ENCODE measurements at regions not wholly inside any gene's neighbourhood (a gene's known extent, or its start where the extent isn't known, plus 50 kb on each side); places are given as distances from the start of the nearest gene placed in this dataset.

- Histone ChIP-seq H3K36me3 (ENCODE audit: control insufficient read depth in 5 of 5, insufficient read depth in 5 of 5, low read length in 5 of 5) (no peaks in the 10 kb centered on the region), H3K9me3 (ENCODE audit: control insufficient read depth in 5 of 5, low read length in 5 of 5) (no peaks in the 10 kb centered on the region), H3K27me3 (ENCODE audit: control insufficient read depth in 5 of 5, insufficient read depth in 4 of 5, low read length in 5 of 5) (no peaks in the 10 kb centered on the region), H3K27ac (ENCODE audit: low read depth, low read length) (no peak overlapping the region), H3K9ac (ENCODE audit: low read length in 5 of 5) (no peak overlapping the region), H3K4me3 (ENCODE audit: low read depth in 1 of 5, low read length in 5 of 5) (no peak overlapping the region), H3K4me1 (ENCODE audit: control insufficient read depth in 5 of 5, insufficient read depth in 5 of 5, low read length in 5 of 5) (peaks cover 0 to 6% (median under 1%) of the 10 kb centered on the region in 5 donors)
Observed at GRCh38 chr6:163646866-163647265, 232.3 kb downstream of the QKI start.

- Histone ChIP-seq H3K4me1 (ENCODE audit: control insufficient read depth in 5 of 5, insufficient read depth in 5 of 5, low read length in 5 of 5) (peaks cover 0 to 1% (median 0%) of the 10 kb centered on the region in 5 donors), H3K9ac (ENCODE audit: low read length in 5 of 5) (no peak overlapping the region), H3K27ac (ENCODE audit: low read depth, low read length) (no peak overlapping the region), H3K36me3 (ENCODE audit: control insufficient read depth in 5 of 5, insufficient read depth in 5 of 5, low read length in 5 of 5) (no peaks in the 10 kb centered on the region), H3K27me3 (ENCODE audit: control insufficient read depth in 5 of 5, insufficient read depth in 4 of 5, low read length in 5 of 5) (no peaks in the 10 kb centered on the region), H3K4me3 (ENCODE audit: low read depth in 1 of 5, low read length in 5 of 5) (no peak overlapping the region), H3K9me3 (ENCODE audit: control insufficient read depth in 5 of 5, low read length in 5 of 5) (no peaks in the 10 kb centered on the region)
Observed at GRCh38 chr6:163646133-163646532, 231.6 kb downstream of the QKI start.

GRCh38 chr6:163645560-163645959 is 231.0 kb downstream of the QKI start:
- Histone ChIP-seq H3K27me3 (ENCODE audit: control insufficient read depth in 5 of 5, insufficient read depth in 4 of 5, low read length in 5 of 5) (no peaks in the 10 kb centered on the region), H3K27ac (ENCODE audit: low read depth, low read length) (no peak overlapping the region), H3K9me3 (ENCODE audit: control insufficient read depth in 5 of 5, low read length in 5 of 5) (no peaks in the 10 kb centered on the region), H3K36me3 (ENCODE audit: control insufficient read depth in 5 of 5, insufficient read depth in 5 of 5, low read length in 5 of 5) (no peaks in the 10 kb centered on the region), H3K4me3 (ENCODE audit: low read depth in 1 of 5, low read length in 5 of 5) (no peak overlapping the region), H3K4me1 (ENCODE audit: control insufficient read depth in 5 of 5, insufficient read depth in 5 of 5, low read length in 5 of 5) (peaks cover 0 to 1% (median 0%) of the 10 kb centered on the region in 5 donors), H3K9ac (ENCODE audit: low read length in 5 of 5) (no peak overlapping the region)

GRCh38 chr6:163643866-163644265 is 229.3 kb downstream of the QKI start:
- H3K4me3 ChIP-seq (ENCODE audit: low read depth in 1 of 5, low read length in 5 of 5) = no peak overlapping the region
- H3K27me3 ChIP-seq (ENCODE audit: control insufficient read depth in 5 of 5, insufficient read depth in 4 of 5, low read length in 5 of 5) = no peaks in the 10 kb centered on the region
- no peaks in the 10 kb centered on the region for H3K36me3 ChIP-seq (ENCODE audit: control insufficient read depth in 5 of 5, insufficient read depth in 5 of 5, low read length in 5 of 5)
- H3K9ac ChIP-seq (ENCODE audit: low read length in 5 of 5) = no peak overlapping the region
- no peak overlapping the region for H3K27ac ChIP-seq (ENCODE audit: low read depth, low read length)
- H3K9me3 ChIP-seq (ENCODE audit: control insufficient read depth in 5 of 5, low read length in 5 of 5) = no peaks in the 10 kb centered on the region
- H3K4me1 ChIP-seq (ENCODE audit: control insufficient read depth in 5 of 5, insufficient read depth in 5 of 5, low read length in 5 of 5) = peaks cover 0 to 1% (median 0%) of the 10 kb centered on the region in 5 donors

GRCh38 chr6:163641706-163642105 is 227.2 kb downstream of the QKI start:
- no peak overlapping the region for H3K27ac ChIP-seq (ENCODE audit: low read depth, low read length)
- no peak overlapping the region for H3K4me3 ChIP-seq (ENCODE audit: low read depth in 1 of 5, low read length in 5 of 5)
- H3K36me3 ChIP-seq (ENCODE audit: control insufficient read depth in 5 of 5, insufficient read depth in 5 of 5, low read length in 5 of 5) = no peaks in the 10 kb centered on the region
- peaks cover 0 to 1% (median 0%) of the 10 kb centered on the region in 5 donors for H3K4me1 ChIP-seq (ENCODE audit: control insufficient read depth in 5 of 5, insufficient read depth in 5 of 5, low read length in 5 of 5)
- H3K9ac ChIP-seq (ENCODE audit: low read length in 5 of 5) = no peak overlapping the region
- no peaks in the 10 kb centered on the region for H3K27me3 ChIP-seq (ENCODE audit: control insufficient read depth in 5 of 5, insufficient read depth in 4 of 5, low read length in 5 of 5)
- H3K9me3 ChIP-seq (ENCODE audit: control insufficient read depth in 5 of 5, low read length in 5 of 5) = no peaks in the 10 kb centered on the region

- Histone ChIP-seq H3K4me3 (ENCODE audit: low read depth in 1 of 5, low read length in 5 of 5) (no peak overlapping the region), H3K27ac (ENCODE audit: low read depth, low read length) (no peak overlapping the region), H3K4me1 (ENCODE audit: control insufficient read depth in 5 of 5, insufficient read depth in 5 of 5, low read length in 5 of 5) (peaks cover 0 to 1% (median 0%) of the 10 kb centered on the region in 5 donors), H3K27me3 (ENCODE audit: control insufficient read depth in 5 of 5, insufficient read depth in 4 of 5, low read length in 5 of 5) (no peaks in the 10 kb centered on the region), H3K9me3 (ENCODE audit: control insufficient read depth in 5 of 5, low read length in 5 of 5) (no peaks in the 10 kb centered on the region), H3K9ac (ENCODE audit: low read length in 5 of 5) (no peak overlapping the region), H3K36me3 (ENCODE audit: control insufficient read depth in 5 of 5, insufficient read depth in 5 of 5, low read length in 5 of 5) (no peaks in the 10 kb centered on the region)
Observed at GRCh38 chr6:163640641-163641040, 226.1 kb downstream of the QKI start.

GRCh38 chr6:163637524-163637923 is 223.0 kb downstream of the QKI start:
- Histone ChIP-seq H3K4me1 (ENCODE audit: control insufficient read depth in 5 of 5, insufficient read depth in 5 of 5, low read length in 5 of 5) (peaks cover 0 to 1% (median 0%) of the 10 kb centered on the region in 5 donors), H3K27me3 (ENCODE audit: control insufficient read depth in 5 of 5, insufficient read depth in 4 of 5, low read length in 5 of 5) (no peaks in the 10 kb centered on the region), H3K36me3 (ENCODE audit: control insufficient read depth in 5 of 5, insufficient read depth in 5 of 5, low read length in 5 of 5) (no peaks in the 10 kb centered on the region), H3K9ac (ENCODE audit: low read length in 5 of 5) (no peak overlapping the region), H3K27ac (ENCODE audit: low read depth, low read length) (no peak overlapping the region), H3K9me3 (ENCODE audit: control insufficient read depth in 5 of 5, low read length in 5 of 5) (peaks cover 0 to 4% (median 3%) of the 10 kb centered on the region in 5 donors), H3K4me3 (ENCODE audit: low read depth in 1 of 5, low read length in 5 of 5) (no peak overlapping the region)

GRCh38 chr6:163635731-163636364 is 221.3 kb downstream of the QKI start:
- H3K36me3 ChIP-seq (ENCODE audit: control insufficient read depth in 5 of 5, insufficient read depth in 5 of 5, low read length in 5 of 5) = no peaks in the 10 kb centered on the region
- H3K9me3 ChIP-seq (ENCODE audit: control insufficient read depth in 5 of 5, low read length in 5 of 5) = peaks cover 0 to 4% (median 3%) of the 10 kb centered on the region in 5 donors
- no peak overlapping the region for H3K27ac ChIP-seq (ENCODE audit: low read depth, low read length)
- H3K4me1 ChIP-seq (ENCODE audit: control insufficient read depth in 5 of 5, insufficient read depth in 5 of 5, low read length in 5 of 5) = no peaks in the 10 kb centered on the region
- no peak overlapping the region for H3K9ac ChIP-seq (ENCODE audit: low read length in 5 of 5)
- no peak overlapping the region for H3K4me3 ChIP-seq (ENCODE audit: low read depth in 1 of 5, low read length in 5 of 5)
- H3K27me3 ChIP-seq (ENCODE audit: control insufficient read depth in 5 of 5, insufficient read depth in 4 of 5, low read length in 5 of 5) = peaks cover 0 to 10% (median 4%) of the 10 kb centered on the region in 5 donors

- Histone ChIP-seq H3K4me1 (ENCODE audit: control insufficient read depth in 5 of 5, insufficient read depth in 5 of 5, low read length in 5 of 5) (peaks cover 0 to 3% (median 0%) of the 10 kb centered on the region in 5 donors), H3K27me3 (ENCODE audit: control insufficient read depth in 5 of 5, insufficient read depth in 4 of 5, low read length in 5 of 5) (peaks cover 3 to 14% (median 7%) of the 10 kb centered on the region in 5 donors), H3K9me3 (ENCODE audit: control insufficient read depth in 5 of 5, low read length in 5 of 5) (peaks cover 0 to 7% (median 3%) of the 10 kb centered on the region in 5 donors), H3K27ac (ENCODE audit: low read depth, low read length) (no peak overlapping the region), H3K4me3 (ENCODE audit: low read depth in 1 of 5, low read length in 5 of 5) (no peak overlapping the region), H3K9ac (ENCODE audit: low read length in 5 of 5) (no peak overlapping the region), H3K36me3 (ENCODE audit: control insufficient read depth in 5 of 5, insufficient read depth in 5 of 5, low read length in 5 of 5) (no peaks in the 10 kb centered on the region)
Observed at GRCh38 chr6:163635315-163635714, 220.8 kb downstream of the QKI start.

GRCh38 chr6:163634211-163635171 is 220.0 kb downstream of the QKI start:
- H3K4me1 ChIP-seq (ENCODE audit: control insufficient read depth in 5 of 5, insufficient read depth in 5 of 5, low read length in 5 of 5) = peaks cover 0 to 3% (median 0%) of the 10 kb centered on the region in 5 donors
- no peak overlapping the region for H3K4me3 ChIP-seq (ENCODE audit: low read depth in 1 of 5, low read length in 5 of 5)
- H3K27ac ChIP-seq (ENCODE audit: low read depth, low read length) = no peak overlapping the region
- H3K36me3 ChIP-seq (ENCODE audit: control insufficient read depth in 5 of 5, insufficient read depth in 5 of 5, low read length in 5 of 5) = no peaks in the 10 kb centered on the region
- H3K9me3 ChIP-seq (ENCODE audit: control insufficient read depth in 5 of 5, low read length in 5 of 5) = peaks cover 0 to 11% (median 3%) of the 10 kb centered on the region in 5 donors
- no peak overlapping the region for H3K9ac ChIP-seq (ENCODE audit: low read length in 5 of 5)
- peaks cover 3 to 14% (median 7%) of the 10 kb centered on the region in 5 donors for H3K27me3 ChIP-seq (ENCODE audit: control insufficient read depth in 5 of 5, insufficient read depth in 4 of 5, low read length in 5 of 5)

Measured in subcutaneous abdominal adipose tissue (tissue), 5 donors.